ENCODE measurements at regions not wholly inside any gene's neighbourhood (a gene's known extent, or its start where the extent isn't known, plus 50 kb on each side); places are given as distances from the start of the nearest gene placed in this dataset.
A peak's percentile ranks its signal among the peaks of the same experiment; 100 is the strongest.

GRCh38 chr7:65744406-65744805 lies 128.5 kb upstream of the VKORC1L1 start:
- Histone ChIP-seq H3K36me3 (ENCODE audit: low read length) (no peaks in the 10 kb centered on the region), H3K9me2 (replicated peaks; ENCODE audit: insufficient read depth, low read length) (no peaks in the 10 kb centered on the region), H3K9me3 (ENCODE audit: insufficient read depth, low read length) (no peaks in the 10 kb centered on the region), H3K27me3 (ENCODE audit: low read length) (no peaks in the 10 kb centered on the region), H3K9ac (ENCODE audit: low read length) (no peak overlapping the region), H3K4me3 (ENCODE audit: insufficient read depth, low read length, poor library complexity, severe bottlenecking) (no peak overlapping the region), H3K27ac (ENCODE audit: low read depth, low read length) (no peak overlapping the region), H3K4me2 (ENCODE audit: low read depth, low read length, poor library complexity, severe bottlenecking) (no peak overlapping the region), H3F3A (ENCODE audit: insufficient read depth) (no peaks in the 10 kb centered on the region), H3K79me2 (ENCODE audit: insufficient read depth, low read length) (peaks cover 25% of the 10 kb centered on the region), H4K20me1 (ENCODE audit: low read depth, low read length) (no peaks in the 10 kb centered on the region), H2AFZ (ENCODE audit: low read depth, low read length, severe bottlenecking) (no peak overlapping the region)
- TF ChIP-seq, protein P1, sequence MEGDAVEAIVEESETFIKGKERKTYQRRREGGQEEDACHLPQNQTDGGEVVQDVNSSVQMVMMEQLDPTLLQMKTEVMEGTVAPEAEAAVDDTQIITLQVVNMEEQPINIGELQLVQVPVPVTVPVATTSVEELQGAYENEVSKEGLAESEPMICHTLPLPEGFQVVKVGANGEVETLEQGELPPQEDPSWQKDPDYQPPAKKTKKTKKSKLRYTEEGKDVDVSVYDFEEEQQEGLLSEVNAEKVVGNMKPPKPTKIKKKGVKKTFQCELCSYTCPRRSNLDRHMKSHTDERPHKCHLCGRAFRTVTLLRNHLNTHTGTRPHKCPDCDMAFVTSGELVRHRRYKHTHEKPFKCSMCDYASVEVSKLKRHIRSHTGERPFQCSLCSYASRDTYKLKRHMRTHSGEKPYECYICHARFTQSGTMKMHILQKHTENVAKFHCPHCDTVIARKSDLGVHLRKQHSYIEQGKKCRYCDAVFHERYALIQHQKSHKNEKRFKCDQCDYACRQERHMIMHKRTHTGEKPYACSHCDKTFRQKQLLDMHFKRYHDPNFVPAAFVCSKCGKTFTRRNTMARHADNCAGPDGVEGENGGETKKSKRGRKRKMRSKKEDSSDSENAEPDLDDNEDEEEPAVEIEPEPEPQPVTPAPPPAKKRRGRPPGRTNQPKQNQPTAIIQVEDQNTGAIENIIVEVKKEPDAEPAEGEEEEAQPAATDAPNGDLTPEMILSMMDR (IDR thresholded peaks at IDR 0.05; ENCODE audit: insufficient read depth, low read length, poor library complexity, severe bottlenecking), result no peak
- TF ChIP-seq EZH2phosphoT487 (conservative IDR thresholded peaks at IDR 0.05; ENCODE audit: low read length), result no peak

GRCh38 chr7:65746398-65746669 lies 126.5 kb upstream of the VKORC1L1 start:
- peaks cover 1% of the 10 kb centered on the region for H3F3A ChIP-seq (ENCODE audit: insufficient read depth)
- H3K4me2 ChIP-seq (ENCODE audit: low read depth, low read length, poor library complexity, severe bottlenecking), result no peak overlapping the region
- H4K20me1 ChIP-seq (ENCODE audit: low read depth, low read length), result no peaks in the 10 kb centered on the region
- no peak overlapping the region for H2AFZ ChIP-seq (ENCODE audit: low read depth, low read length, severe bottlenecking)
- H3K4me3 ChIP-seq (ENCODE audit: insufficient read depth, low read length, poor library complexity, severe bottlenecking), result no peak overlapping the region
- no peaks in the 10 kb centered on the region for H3K27me3 ChIP-seq (ENCODE audit: low read length)
- H3K9me3 ChIP-seq (ENCODE audit: insufficient read depth, low read length), result no peaks in the 10 kb centered on the region
- no peaks in the 10 kb centered on the region for H3K9me2 ChIP-seq (replicated peaks; ENCODE audit: insufficient read depth, low read length)
- H3K9ac ChIP-seq (ENCODE audit: low read length), result no peak overlapping the region
- H3K36me3 ChIP-seq (ENCODE audit: low read length), result no peaks in the 10 kb centered on the region
- H3K27ac ChIP-seq (ENCODE audit: low read depth, low read length), result no peak overlapping the region
- peaks cover 42% of the 10 kb centered on the region for H3K79me2 ChIP-seq (ENCODE audit: insufficient read depth, low read length)
- no peak for TF ChIP-seq EZH2phosphoT487 (conservative IDR thresholded peaks at IDR 0.05; ENCODE audit: low read length)
- TF ChIP-seq, protein P1 (IDR thresholded peaks at IDR 0.05; ENCODE audit: insufficient read depth, low read length, poor library complexity, severe bottlenecking), result no peak

GRCh38 chr7:65749039-65749438 lies 123.8 kb upstream of the VKORC1L1 start:
- Histone ChIP-seq H3K36me3 (ENCODE audit: low read length) (peaks cover 17% of the 10 kb centered on the region), H3K9ac (ENCODE audit: low read length) (no peak overlapping the region), H2AFZ (ENCODE audit: low read depth, low read length, severe bottlenecking) (no peak overlapping the region), H3K27me3 (ENCODE audit: low read length) (no peaks in the 10 kb centered on the region), H3K4me3 (ENCODE audit: insufficient read depth, low read length, poor library complexity, severe bottlenecking) (no peak overlapping the region), H3K27ac (ENCODE audit: low read depth, low read length) (no peak overlapping the region), H3K9me3 (ENCODE audit: insufficient read depth, low read length) (no peaks in the 10 kb centered on the region), H4K20me1 (ENCODE audit: low read depth, low read length) (peaks cover 5% of the 10 kb centered on the region; the same call in 1 of the 2 replicates), H3F3A (ENCODE audit: insufficient read depth) (peaks cover 3% of the 10 kb centered on the region), H3K9me2 (replicated peaks; ENCODE audit: insufficient read depth, low read length) (no peaks in the 10 kb centered on the region), H3K79me2 (ENCODE audit: insufficient read depth, low read length) (peaks cover 69% of the 10 kb centered on the region), H3K4me2 (ENCODE audit: low read depth, low read length, poor library complexity, severe bottlenecking) (peak overlapping the region; percentile 68)
- TF ChIP-seq, protein P1 (IDR thresholded peaks at IDR 0.05; ENCODE audit: insufficient read depth, low read length, poor library complexity, severe bottlenecking), result no peak
- no peak for TF ChIP-seq EZH2phosphoT487 (conservative IDR thresholded peaks at IDR 0.05; ENCODE audit: low read length)
